CD4-positive, alpha-beta memory T cell (primary cell): ENCODE measurements at regions not wholly inside any gene's neighbourhood (a gene's known extent, or its start where the extent isn't known, plus 50 kb on each side); places are given as distances from the start of the nearest gene placed in this dataset.

Experiments
- CTCF ChIA-PET: fragments of 350-600 bp; sonication (Branson Sonifier 250); formaldehyde crosslinking; loops from one replicate; lab custom pipeline; 2021; ENCODE audit warnings: inconsistent platforms; ENCODE audit not compliant: partially characterized antibody; lab: Charles Lee
- POLR2A ChIA-PET: fragments of 350-600 bp; sonication (Branson Sonifier 250); formaldehyde crosslinking; loops from one replicate; lab custom pipeline; 2021; ENCODE audit not compliant: partially characterized antibody; lab: Charles Lee
- DNase-seq, 5 donors: peaks; one replicate each; pipeline versions ENCODE4 v3.0.0 to v3.0.0-alpha.2; 2020 to 2022; ENCODE audit warnings: mixed read lengths in 1 of 5
- H3K27ac ChIP-seq: one replicate; pipeline ENCODE4 v1.7.0; 2013; ENCODE audit warnings: low read depth, low read length
- H3K27me3 ChIP-seq: 2 replicates; pipeline ENCODE4 v1.7.0; 2013; ENCODE audit warnings: mild to moderate bottlenecking, low read length, moderate library complexity; ENCODE audit not compliant: insufficient read depth
- H3K36me3 ChIP-seq: 2 replicates; pipeline ENCODE4 v1.7.0; 2013; ENCODE audit warnings: mild to moderate bottlenecking, low read length, moderate library complexity; ENCODE audit not compliant: insufficient read depth
- H3K4me1 ChIP-seq: 2 replicates; pipeline ENCODE4 v1.7.0; 2013; ENCODE audit warnings: mild to moderate bottlenecking, low read length, moderate library complexity; ENCODE audit not compliant: insufficient read depth
- H3K4me3 ChIP-seq, 2 donors: one replicate each; pipeline ENCODE4 v1.7.0; 2013; ENCODE audit warnings: low read length in 2 of 2, mild to moderate bottlenecking in 1 of 2
- H3K9me3 ChIP-seq, 2 donors: one replicate each; pipeline ENCODE4 v1.7.0; 2013; ENCODE audit warnings: low read length in 2 of 2, control low read depth in 1 of 2; ENCODE audit not compliant: control insufficient read depth in 1 of 2
- H3K27ac Mint-ChIP-seq, 7 donors: one replicate each; pipeline ENCODE4 v1.8.0; 2020 to 2021; ENCODE audit warnings: mixed read lengths in 7 of 7, mild to moderate bottlenecking in 6 of 7, inconsistent platforms in 3 of 7, moderate library complexity in 3 of 7
- H3K27me3 Mint-ChIP-seq, 2 donors: one replicate each; pipeline ENCODE4 v1.8.0; 2020 to 2021; ENCODE audit warnings: mixed read lengths in 2 of 2
- H3K36me3 Mint-ChIP-seq, 2 donors: one replicate each; pipeline ENCODE4 v1.8.0; 2020 to 2021; ENCODE audit warnings: mixed read lengths in 2 of 2, inconsistent platforms in 1 of 2, mild to moderate bottlenecking in 1 of 2
- H3K4me1 Mint-ChIP-seq, 4 donors: one replicate each; pipeline ENCODE4 v1.8.0; 2020 to 2021; ENCODE audit warnings: mixed read lengths in 4 of 4, mild to moderate bottlenecking in 1 of 4
- H3K4me3 Mint-ChIP-seq, 8 donors: one replicate each; pipeline ENCODE4 v1.8.0; 2020 to 2021; ENCODE audit warnings: mixed read lengths in 8 of 8, mild to moderate bottlenecking in 7 of 8, moderate library complexity in 6 of 8, inconsistent platforms in 3 of 8
- H3K9me3 Mint-ChIP-seq, 8 donors: one replicate each; pipeline ENCODE4 v1.8.0; 2020 to 2021; ENCODE audit warnings: mixed read lengths in 8 of 8, mild to moderate bottlenecking in 5 of 8, inconsistent platforms in 3 of 8, moderate library complexity in 1 of 8
- intact Hi-C: fragments of 100-400 bp; cut with micrococcal nuclease; formaldehyde crosslinking; loops from one replicate; pipeline ENCODE4 v1.15.1; 2023

- no peaks in the 10 kb centered on the region for H3K4me1 Mint-ChIP-seq
- H3K27ac Mint-ChIP-seq = no peak overlapping the region
These were observed 67.3 kb upstream of the TNP1 start for GRCh38 chr2:216927163-216927562.

GRCh38 chr2:216925636-216926366 lies 65.9 kb upstream of the TNP1 start:
- POLR2A ChIA-PET = no interaction called here
- H3K9me3 ChIP-seq = no peaks in the 10 kb centered on the region
- DNase-seq = no peak

More at GRCh38 chr2:216927163-216927562, 67.3 kb upstream of the TNP1 start:
- H3K4me1 ChIP-seq = no peaks in the 10 kb centered on the region
- no peak overlapping the region for H3K27ac ChIP-seq
- no peaks in the 10 kb centered on the region for H3K27me3 ChIP-seq
- Mint-ChIP-seq H3K4me3 (no peak overlapping the region), H3K9me3 (peaks cover 0 to 5% (median 0%) of the 10 kb centered on the region in 8 donors), H3K27me3 (peaks cover 0 to 6% of the 10 kb centered on the region in 2 donors), H3K36me3 (no peaks in the 10 kb centered on the region)
- POLR2A ChIA-PET = no interaction called here
- DNase-seq = no peak
- H3K9me3 ChIP-seq = no peaks in the 10 kb centered on the region
- H3K36me3 ChIP-seq = no peaks in the 10 kb centered on the region
- H3K4me3 ChIP-seq = no peak overlapping the region
- intact Hi-C loops = no loop called here
- CTCF ChIA-PET = no interaction called here

DNA sequence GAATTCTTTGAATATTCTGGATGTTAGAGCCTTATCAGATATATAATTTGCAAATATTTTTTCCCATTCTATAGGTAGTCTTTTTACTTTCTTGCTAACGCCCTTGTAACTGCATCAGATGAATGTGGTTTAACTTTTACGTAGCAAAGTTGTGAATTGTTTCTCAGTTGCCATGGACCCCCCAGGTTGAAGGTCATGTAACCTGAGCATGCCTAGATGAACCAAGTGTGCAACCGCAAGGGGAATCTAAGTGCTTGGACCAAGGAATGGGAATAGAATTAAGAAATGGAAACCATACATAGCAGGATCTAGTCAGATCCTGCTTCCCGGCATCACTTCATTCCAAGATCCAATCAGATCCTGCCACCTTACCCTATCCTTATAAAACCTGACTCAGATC lies 65.1 kb upstream of the TNP1 start:
- Mint-ChIP-seq H3K4me3 (no peak overlapping the region), H3K9me3 (peaks cover 0 to 5% (median 0%) of the 10 kb centered on the region in 8 donors), H3K36me3 (no peaks in the 10 kb centered on the region), H3K27me3 (peaks cover 0 to 8% of the 10 kb centered on the region in 2 donors), H3K4me1 (no peaks in the 10 kb centered on the region), H3K27ac (no peak overlapping the region)
- no peak overlapping the region for H3K4me3 ChIP-seq
- no peak for DNase-seq
- no peak overlapping the region for H3K27ac ChIP-seq
- no peaks in the 10 kb centered on the region for H3K4me1 ChIP-seq
- no peaks in the 10 kb centered on the region for H3K27me3 ChIP-seq
- intact Hi-C loops = no loop called here
- ChIA-PET POLR2A (no interaction called here), CTCF (no interaction called here)
- H3K9me3 ChIP-seq = no peaks in the 10 kb centered on the region
- no peaks in the 10 kb centered on the region for H3K36me3 ChIP-seq

More at GRCh38 chr2:216925636-216926366, 65.9 kb upstream of the TNP1 start:
- peaks cover 0 to 6% of the 10 kb centered on the region in 2 donors for H3K27me3 Mint-ChIP-seq
- H3K27ac ChIP-seq = no peak overlapping the region
- peak overlapping the region in 1 of 7 donors; percentile 38 for H3K27ac Mint-ChIP-seq
- H3K27me3 ChIP-seq = no peaks in the 10 kb centered on the region
- no peaks in the 10 kb centered on the region for H3K4me1 Mint-ChIP-seq
- H3K36me3 Mint-ChIP-seq = no peaks in the 10 kb centered on the region
- CTCF ChIA-PET = no interaction called here
- H3K9me3 Mint-ChIP-seq = peaks cover 0 to 5% (median 0%) of the 10 kb centered on the region in 8 donors
- no peaks in the 10 kb centered on the region for H3K4me1 ChIP-seq
- intact Hi-C loops = no loop called here
- H3K4me3 ChIP-seq = no peak overlapping the region
- no peaks in the 10 kb centered on the region for H3K36me3 ChIP-seq
- H3K4me3 Mint-ChIP-seq = no peak overlapping the region

- no peak overlapping the region for H3K27ac Mint-ChIP-seq
- intact Hi-C loops = no loop called here
- POLR2A ChIA-PET = no interaction called here
These were observed 63.8 kb upstream of the TNP1 start for GRCh38 chr2:216923706-216924105.

GRCh38 chr2:216922175-216922780 lies 62.4 kb upstream of the TNP1 start:
- H3K9me3 ChIP-seq = no peaks in the 10 kb centered on the region
- CTCF ChIA-PET = no interaction called here
- intact Hi-C loops = no loop called here
- Mint-ChIP-seq H3K4me3 (no peak overlapping the region), H3K4me1 (no peaks in the 10 kb centered on the region), H3K36me3 (no peaks in the 10 kb centered on the region), H3K9me3 (peaks cover 0 to 2% (median 0%) of the 10 kb centered on the region in 8 donors), H3K27me3 (peaks cover 4 to 5% of the 10 kb centered on the region in 2 donors), H3K27ac (no peak overlapping the region)
- no peaks in the 10 kb centered on the region for H3K27me3 ChIP-seq
- H3K27ac ChIP-seq = no peak overlapping the region
- H3K4me1 ChIP-seq = no peaks in the 10 kb centered on the region
- H3K36me3 ChIP-seq = no peaks in the 10 kb centered on the region
- POLR2A ChIA-PET = no interaction called here
- DNase-seq = no peak
- no peak overlapping the region for H3K4me3 ChIP-seq

More at GRCh38 chr2:216923706-216924105, 63.8 kb upstream of the TNP1 start:
- Mint-ChIP-seq H3K9me3 (peaks cover 0 to 1% (median 0%) of the 10 kb centered on the region in 8 donors), H3K4me1 (no peaks in the 10 kb centered on the region), H3K4me3 (no peak overlapping the region), H3K27me3 (peaks cover 0 to 8% of the 10 kb centered on the region in 2 donors), H3K36me3 (no peaks in the 10 kb centered on the region)
- DNase-seq = no peak
- Histone ChIP-seq H3K27ac (no peak overlapping the region), H3K4me3 (no peak overlapping the region), H3K4me1 (no peaks in the 10 kb centered on the region), H3K9me3 (no peaks in the 10 kb centered on the region), H3K36me3 (no peaks in the 10 kb centered on the region), H3K27me3 (no peaks in the 10 kb centered on the region)
- CTCF ChIA-PET = no interaction called here

- H3K4me3 Mint-ChIP-seq = no peak overlapping the region
- no peaks in the 10 kb centered on the region for H3K9me3 ChIP-seq
- H3K9me3 Mint-ChIP-seq = peaks cover 0 to 2% (median 0%) of the 10 kb centered on the region in 8 donors
- ChIA-PET POLR2A (no interaction called here), CTCF (no interaction called here)
- H3K36me3 Mint-ChIP-seq = no peaks in the 10 kb centered on the region
- H3K27me3 Mint-ChIP-seq = peaks cover 4 to 8% of the 10 kb centered on the region in 2 donors
- H3K4me1 Mint-ChIP-seq = no peaks in the 10 kb centered on the region
- H3K4me3 ChIP-seq = no peak overlapping the region
- H3K36me3 ChIP-seq = no peaks in the 10 kb centered on the region
- no peak overlapping the region for H3K27ac ChIP-seq
- H3K4me1 ChIP-seq = no peaks in the 10 kb centered on the region
- H3K27me3 ChIP-seq = no peaks in the 10 kb centered on the region
- intact Hi-C loops = no loop called here
- H3K27ac Mint-ChIP-seq = no peak overlapping the region
- no peak for DNase-seq
These were observed 61.1 kb upstream of the TNP1 start for GRCh38 chr2:216920937-216921456.

- ChIA-PET POLR2A (no interaction called here), CTCF (interaction anchor here (1.0 kb wide), 1 partner anchor 9 kb away, joined by 3 read pairs; no protein-coding TSS in a partner anchor)
- no peak overlapping the region for H3K4me3 Mint-ChIP-seq
- H3K36me3 ChIP-seq = no peaks in the 10 kb centered on the region
- no peak overlapping the region for H3K27ac ChIP-seq
- H3K27me3 ChIP-seq = no peaks in the 10 kb centered on the region
- no peaks in the 10 kb centered on the region for H3K4me1 ChIP-seq
- H3K4me1 Mint-ChIP-seq = no peaks in the 10 kb centered on the region
- peaks cover 4 to 7% of the 10 kb centered on the region in 2 donors for H3K27me3 Mint-ChIP-seq
- DNase-seq = no peak
- no peaks in the 10 kb centered on the region for H3K36me3 Mint-ChIP-seq
- peaks cover 0 to 2% (median 0%) of the 10 kb centered on the region in 8 donors for H3K9me3 Mint-ChIP-seq
- intact Hi-C loops = no loop called here
- H3K9me3 ChIP-seq = no peaks in the 10 kb centered on the region
- H3K4me3 ChIP-seq = no peak overlapping the region
- no peak overlapping the region for H3K27ac Mint-ChIP-seq
These were observed 60.4 kb upstream of the TNP1 start for GRCh38 chr2:216920143-216920876.
